ENCODE measurements at regions not wholly inside any gene's neighbourhood (a gene's known extent, or its start where the extent isn't known, plus 50 kb on each side); places are given as distances from the start of the nearest gene placed in this dataset.

DNA sequence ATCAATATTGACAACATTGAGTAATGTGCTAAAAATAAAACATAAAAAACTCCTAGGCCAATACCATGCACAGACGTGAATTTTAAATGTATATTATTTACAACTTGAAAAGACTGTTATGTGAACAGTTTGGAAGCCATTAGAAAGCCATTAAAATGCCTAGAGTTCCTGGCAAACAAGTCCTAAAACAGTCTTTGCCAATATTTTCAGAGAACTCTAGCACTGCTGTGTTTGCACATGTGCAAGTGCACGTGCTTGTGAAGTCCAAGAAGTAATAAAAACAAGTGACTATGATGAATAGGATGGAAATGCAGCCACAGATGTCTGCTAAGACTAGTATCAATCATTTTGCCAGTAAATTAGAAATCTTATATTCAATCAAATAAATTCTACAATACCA lies 1447.6 kb downstream of the GRIK2 start:
- TF ChIP-seq, protein P1, sequence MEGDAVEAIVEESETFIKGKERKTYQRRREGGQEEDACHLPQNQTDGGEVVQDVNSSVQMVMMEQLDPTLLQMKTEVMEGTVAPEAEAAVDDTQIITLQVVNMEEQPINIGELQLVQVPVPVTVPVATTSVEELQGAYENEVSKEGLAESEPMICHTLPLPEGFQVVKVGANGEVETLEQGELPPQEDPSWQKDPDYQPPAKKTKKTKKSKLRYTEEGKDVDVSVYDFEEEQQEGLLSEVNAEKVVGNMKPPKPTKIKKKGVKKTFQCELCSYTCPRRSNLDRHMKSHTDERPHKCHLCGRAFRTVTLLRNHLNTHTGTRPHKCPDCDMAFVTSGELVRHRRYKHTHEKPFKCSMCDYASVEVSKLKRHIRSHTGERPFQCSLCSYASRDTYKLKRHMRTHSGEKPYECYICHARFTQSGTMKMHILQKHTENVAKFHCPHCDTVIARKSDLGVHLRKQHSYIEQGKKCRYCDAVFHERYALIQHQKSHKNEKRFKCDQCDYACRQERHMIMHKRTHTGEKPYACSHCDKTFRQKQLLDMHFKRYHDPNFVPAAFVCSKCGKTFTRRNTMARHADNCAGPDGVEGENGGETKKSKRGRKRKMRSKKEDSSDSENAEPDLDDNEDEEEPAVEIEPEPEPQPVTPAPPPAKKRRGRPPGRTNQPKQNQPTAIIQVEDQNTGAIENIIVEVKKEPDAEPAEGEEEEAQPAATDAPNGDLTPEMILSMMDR (IDR thresholded peaks at IDR 0.05): no peak
- no peak for TF ChIP-seq POLR2AphosphoS5 (IDR thresholded peaks at IDR 0.05)
